ENCODE measurements at regions not wholly inside any gene's neighbourhood (a gene's known extent, or its start where the extent isn't known, plus 50 kb on each side); places are given as distances from the start of the nearest gene placed in this dataset.

GRCh38 chr5:62767650-62768049 lies 189.0 kb downstream of the LRRC70 start:
- Histone ChIP-seq H3K36me3 (ENCODE audit: control insufficient read depth in 2 of 2, insufficient read depth in 2 of 2, low read length in 1 of 2) (no peaks in the 10 kb centered on the region), H3K79me2 (ENCODE audit: control insufficient read depth, insufficient read depth, low read length) (no peaks in the 10 kb centered on the region), H3K4me2 (ENCODE audit: control insufficient read depth, insufficient read depth) (no peak overlapping the region), H3K4me1 (ENCODE audit: control insufficient read depth, insufficient read depth, low read length) (no peaks in the 10 kb centered on the region), H3K9me3 (replicated peaks; ENCODE audit: control insufficient read depth, insufficient read depth, low read length) (no peaks in the 10 kb centered on the region), H3K27me3 (replicated peaks in 1 of 2; ENCODE audit: control insufficient read depth in 2 of 2, insufficient read depth in 2 of 2, low read length in 1 of 2) (no peaks in the 10 kb centered on the region; a peak in 1 of 4 replicates), H3K9ac (ENCODE audit: control insufficient read depth, insufficient read depth, low read length) (no peak overlapping the region), H4K20me1 (ENCODE audit: control insufficient read depth, insufficient read depth) (no peaks in the 10 kb centered on the region), H3K4me3 (no peak overlapping the region), H3K27ac (ENCODE audit: control insufficient read depth, insufficient read depth) (no peak overlapping the region), H2AFZ (ENCODE audit: control insufficient read depth, low read depth, low read length) (no peak overlapping the region)
- ChIA-PET RAD21 (ENCODE audit: unreplicated experiment) (no interaction called here), SMC1A (ENCODE audit: uncharacterized antibody, unreplicated experiment) (interaction anchor here (1.9 kb wide), 1 partner anchor 305 kb away, joined by 10 read pairs; no protein-coding TSS in a partner anchor), CTCF (interaction anchor here (0.8 kb wide), 1 partner anchor 189 kb away, joined by 4 read pairs; the partner anchor contains the start of gene LRRC70), POLR2A (no interaction called here)
- WGBS (ENCODE audit: insufficient coverage, insufficient replicate concordance, low lambda C conversion rate, missing lambda C conversion rate), result 0% methylated on average over 1 of the region's 1 CpG
- FAIRE-seq (no peak), DNase-seq (ENCODE audit: low read depth, low spot score) (no peak), ATAC-seq (no peak)
- in situ Hi-C loops (cut with MboI), result no loop called here
- TF ChIP-seq HCFC1 (IDR thresholded peaks at IDR 0.05; ENCODE audit: low read length) (no peak), SRF (IDR thresholded peaks at IDR 0.05; ENCODE audit: low read depth in 2 of 2, low read length in 2 of 2) (no peak), STAT3 (IDR thresholded peaks at IDR 0.05; ENCODE audit: low read depth, low read length) (no peak), STAT1 (conservative IDR thresholded peaks at IDR 0.05) (no peak), CREB1 (IDR thresholded peaks at IDR 0.05; ENCODE audit: low read depth) (no peak), GATAD2B (conservative IDR thresholded peaks at IDR 0.05; ENCODE audit: low read depth) (no peak), FOXM1 (IDR thresholded peaks at IDR 0.05; ENCODE audit: low read depth, low read length) (no peak)
- no TSS peak for BruUV-seq (replicated peaks)
- intact Hi-C loops (cut with micrococcal nuclease; ENCODE audit: unreplicated experiment), result no loop called here

GRCh38 chr5:62767077-62767476 lies 188.5 kb downstream of the LRRC70 start:
- ChIA-PET SMC1A (ENCODE audit: uncharacterized antibody, unreplicated experiment) (interaction anchor here (1.9 kb wide), 1 partner anchor 304 kb away, joined by 10 read pairs; no protein-coding TSS in a partner anchor), POLR2A (no interaction called here), CTCF (interaction anchor here (0.8 kb wide), 1 partner anchor 188 kb away, joined by 4 read pairs; the partner anchor contains the start of gene LRRC70), RAD21 (ENCODE audit: unreplicated experiment) (no interaction called here)
- Histone ChIP-seq H3K27me3 (replicated peaks in 1 of 2; ENCODE audit: control insufficient read depth in 2 of 2, insufficient read depth in 2 of 2, low read length in 1 of 2) (no peaks in the 10 kb centered on the region; a peak in 1 of 4 replicates), H2AFZ (ENCODE audit: control insufficient read depth, low read depth, low read length) (no peak overlapping the region), H3K4me2 (ENCODE audit: control insufficient read depth, insufficient read depth) (no peak overlapping the region), H3K27ac (ENCODE audit: control insufficient read depth, insufficient read depth) (no peak overlapping the region), H3K9me3 (replicated peaks; ENCODE audit: control insufficient read depth, insufficient read depth, low read length) (no peaks in the 10 kb centered on the region), H3K4me3 (no peak overlapping the region), H3K4me1 (ENCODE audit: control insufficient read depth, insufficient read depth, low read length) (no peaks in the 10 kb centered on the region), H3K36me3 (ENCODE audit: control insufficient read depth in 2 of 2, insufficient read depth in 2 of 2, low read length in 1 of 2) (no peaks in the 10 kb centered on the region), H3K9ac (ENCODE audit: control insufficient read depth, insufficient read depth, low read length) (no peak overlapping the region), H3K79me2 (ENCODE audit: control insufficient read depth, insufficient read depth, low read length) (no peaks in the 10 kb centered on the region), H4K20me1 (ENCODE audit: control insufficient read depth, insufficient read depth) (no peaks in the 10 kb centered on the region)
- FAIRE-seq, result no peak
- 51% methylated on average over 2 of the region's 2 CpGs for WGBS (ENCODE audit: insufficient coverage, insufficient replicate concordance, low lambda C conversion rate, missing lambda C conversion rate)
- no TSS peak for BruUV-seq (replicated peaks)
- TF ChIP-seq IRF5 (IDR thresholded peaks at IDR 0.05; ENCODE audit: borderline replicate concordance) (no peak), ASH2L (IDR thresholded peaks at IDR 0.05; ENCODE audit: borderline replicate concordance, low read depth) (no peak), EED (IDR thresholded peaks at IDR 0.05; ENCODE audit: low read depth) (no peak), PKNOX1 (IDR thresholded peaks at IDR 0.05) (no peak), STAT1 (conservative IDR thresholded peaks at IDR 0.05) (no peak), PML (IDR thresholded peaks at IDR 0.05; ENCODE audit: low read length) (no peak), IKZF2 (IDR thresholded peaks at IDR 0.05) (no peak)
- intact Hi-C loops (cut with micrococcal nuclease; ENCODE audit: unreplicated experiment) (no loop called here), in situ Hi-C loops (cut with MboI) (no loop called here)
- no peak for DNase-seq (ENCODE audit: low read depth, low spot score)
- no peak for ATAC-seq

Data from GM12878 (cell line).